ENCODE measurements at regions not wholly inside any gene's neighbourhood (a gene's known extent, or its start where the extent isn't known, plus 50 kb on each side); places are given as distances from the start of the nearest gene placed in this dataset.

- TF ChIP-seq, protein P1, sequence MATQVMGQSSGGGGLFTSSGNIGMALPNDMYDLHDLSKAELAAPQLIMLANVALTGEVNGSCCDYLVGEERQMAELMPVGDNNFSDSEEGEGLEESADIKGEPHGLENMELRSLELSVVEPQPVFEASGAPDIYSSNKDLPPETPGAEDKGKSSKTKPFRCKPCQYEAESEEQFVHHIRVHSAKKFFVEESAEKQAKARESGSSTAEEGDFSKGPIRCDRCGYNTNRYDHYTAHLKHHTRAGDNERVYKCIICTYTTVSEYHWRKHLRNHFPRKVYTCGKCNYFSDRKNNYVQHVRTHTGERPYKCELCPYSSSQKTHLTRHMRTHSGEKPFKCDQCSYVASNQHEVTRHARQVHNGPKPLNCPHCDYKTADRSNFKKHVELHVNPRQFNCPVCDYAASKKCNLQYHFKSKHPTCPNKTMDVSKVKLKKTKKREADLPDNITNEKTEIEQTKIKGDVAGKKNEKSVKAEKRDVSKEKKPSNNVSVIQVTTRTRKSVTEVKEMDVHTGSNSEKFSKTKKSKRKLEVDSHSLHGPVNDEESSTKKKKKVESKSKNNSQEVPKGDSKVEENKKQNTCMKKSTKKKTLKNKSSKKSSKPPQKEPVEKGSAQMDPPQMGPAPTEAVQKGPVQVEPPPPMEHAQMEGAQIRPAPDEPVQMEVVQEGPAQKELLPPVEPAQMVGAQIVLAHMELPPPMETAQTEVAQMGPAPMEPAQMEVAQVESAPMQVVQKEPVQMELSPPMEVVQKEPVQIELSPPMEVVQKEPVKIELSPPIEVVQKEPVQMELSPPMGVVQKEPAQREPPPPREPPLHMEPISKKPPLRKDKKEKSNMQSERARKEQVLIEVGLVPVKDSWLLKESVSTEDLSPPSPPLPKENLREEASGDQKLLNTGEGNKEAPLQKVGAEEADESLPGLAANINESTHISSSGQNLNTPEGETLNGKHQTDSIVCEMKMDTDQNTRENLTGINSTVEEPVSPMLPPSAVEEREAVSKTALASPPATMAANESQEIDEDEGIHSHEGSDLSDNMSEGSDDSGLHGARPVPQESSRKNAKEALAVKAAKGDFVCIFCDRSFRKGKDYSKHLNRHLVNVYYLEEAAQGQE (IDR thresholded peaks at IDR 0.05; ENCODE audit: borderline replicate concordance), result no peak
- TF ChIP-seq, protein P1 (CRISPR knock-in tag; IDR thresholded peaks at IDR 0.05; ENCODE audit: low read depth), result no peak
- TF ChIP-seq HNRNPUL1 (IDR thresholded peaks at IDR 0.05; ENCODE audit: low read length), result no peak
- no peak for TF ChIP-seq SRF (CRISPR knock-in tag; IDR thresholded peaks at IDR 0.05)
- no peak for TF ChIP-seq EP400 (IDR thresholded peaks at IDR 0.05)
- TF ChIP-seq FIP1L1 (IDR thresholded peaks at IDR 0.05; ENCODE audit: low read depth, low read length, poor library complexity, severe bottlenecking), result no peak
- TF ChIP-seq FOS (IDR thresholded peaks at IDR 0.05; ENCODE audit: extremely low read depth, insufficient read length), result no peak
- no peak for TF ChIP-seq EP300 (IDR thresholded peaks at IDR 0.05; ENCODE audit: low read length)
- no peak for TF ChIP-seq FOXK2 (conservative IDR thresholded peaks at IDR 0.05 in 1 of 2, IDR thresholded peaks at IDR 0.05 in 1 of 2; ENCODE audit: low read depth in 2 of 2)
- no peak for TF ChIP-seq NONO (IDR thresholded peaks at IDR 0.05; ENCODE audit: low read depth in 2 of 2, low read length in 1 of 2)
- TF ChIP-seq ZBTB12 (CRISPR knock-in tag; IDR thresholded peaks at IDR 0.05), result no peak
- TF ChIP-seq CBX1 (IDR thresholded peaks at IDR 0.05; ENCODE audit: low read depth), result no peak
Measured at GRCh38 chr7:115132096-115132495, 210.2 kb downstream of the MDFIC start (continued).
